ENCODE measurements at regions not wholly inside any gene's neighbourhood (a gene's known extent, or its start where the extent isn't known, plus 50 kb on each side); places are given as distances from the start of the nearest gene placed in this dataset.
"Not testable (repeated sequence)": the region's sequence is repeated elsewhere in the genome, so short reads cannot be mapped to it uniquely, and the experiment has no call there.

DNA sequence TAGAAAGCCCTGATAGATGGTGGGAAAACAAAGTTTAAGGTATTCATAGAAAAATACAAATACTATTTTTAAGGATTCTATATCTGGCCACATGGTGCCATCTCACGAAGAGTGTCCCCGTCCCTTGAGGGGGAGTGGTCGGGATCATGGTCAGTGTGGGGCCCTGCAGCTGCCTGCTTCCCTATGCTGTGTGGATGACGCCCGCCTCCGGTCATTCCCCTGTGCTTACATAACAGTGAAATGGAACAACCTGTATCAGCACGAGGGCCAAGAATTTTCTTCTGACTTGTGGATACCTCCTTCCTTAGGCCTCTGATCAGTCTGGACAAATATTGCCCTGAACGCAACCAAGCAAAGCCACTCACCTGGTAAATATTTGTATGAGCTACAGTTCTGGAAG lies 2724.1 kb upstream of the TPTE start:
- not testable (repeated sequence) for H3K27ac ChIP-seq, H3K36me3 ChIP-seq, H3K9me3 ChIP-seq, H3K4me3 ChIP-seq, H3K27me3 ChIP-seq, ATAC-seq, H3K4me1 ChIP-seq
- WGBS, 2 donors (ENCODE audit: low coverage in 1 of 2), result no CpG with 5 or more reads among the region's 8 CpGs

DNA sequence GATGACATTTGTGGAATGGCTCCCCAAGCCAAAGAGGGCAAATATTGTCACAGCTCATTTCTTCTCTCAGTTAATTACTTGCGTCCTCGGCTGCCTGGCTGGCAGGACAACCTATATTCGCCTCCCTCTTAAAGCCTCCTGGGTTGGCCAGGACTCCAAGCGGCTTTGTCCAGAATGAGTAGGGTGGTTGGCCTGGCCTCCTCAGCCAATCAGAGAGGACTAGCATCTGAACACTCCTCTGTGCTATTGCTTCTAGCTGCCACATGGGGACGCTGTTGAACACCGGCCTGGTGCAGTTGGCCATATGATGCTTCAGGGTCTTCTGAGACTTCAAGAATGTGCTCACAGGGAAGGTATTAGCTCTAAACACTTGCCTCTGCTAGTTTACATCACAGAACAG lies 2722.9 kb upstream of the TPTE start:
- no CpG with 5 or more reads among the region's 6 CpGs for WGBS, 2 donors (ENCODE audit: low coverage in 1 of 2)
- not testable (repeated sequence) for ATAC-seq, H3K9me3 ChIP-seq, H3K4me1 ChIP-seq, H3K27me3 ChIP-seq, H3K27ac ChIP-seq, H3K4me3 ChIP-seq, H3K36me3 ChIP-seq

GRCh38 chr21:7799697-7800096 lies 2721.7 kb upstream of the TPTE start:
- ATAC-seq, H3K4me3 ChIP-seq: not testable (repeated sequence)

GRCh38 chr21:7813475-7813874 lies 2707.9 kb upstream of the TPTE start:
- WGBS, 2 donors (ENCODE audit: low coverage in 1 of 2), result no CpG with 5 or more reads among the region's 4 CpGs
- ATAC-seq, H3K4me1 ChIP-seq, H3K27ac ChIP-seq, H3K36me3 ChIP-seq, H3K27me3 ChIP-seq, H3K4me3 ChIP-seq, H3K9me3 ChIP-seq: not testable (repeated sequence)

More at GRCh38 chr21:7799697-7800096, 2721.7 kb upstream of the TPTE start:
- not testable (repeated sequence) for H3K27ac ChIP-seq, H3K4me1 ChIP-seq, H3K27me3 ChIP-seq, H3K9me3 ChIP-seq, H3K36me3 ChIP-seq
- no CpG with 5 or more reads among the region's 5 CpGs for WGBS, 2 donors (ENCODE audit: low coverage in 1 of 2)

- not testable (repeated sequence) for H3K27me3 ChIP-seq, H3K4me1 ChIP-seq, H3K27ac ChIP-seq, H3K9me3 ChIP-seq, ATAC-seq, H3K36me3 ChIP-seq, H3K4me3 ChIP-seq
- WGBS, 2 donors (ENCODE audit: low coverage in 1 of 2), result no CpG with 5 or more reads among the region's 8 CpGs
Measured at GRCh38 chr21:7817013-7817412, 2704.4 kb upstream of the TPTE start.

DNA sequence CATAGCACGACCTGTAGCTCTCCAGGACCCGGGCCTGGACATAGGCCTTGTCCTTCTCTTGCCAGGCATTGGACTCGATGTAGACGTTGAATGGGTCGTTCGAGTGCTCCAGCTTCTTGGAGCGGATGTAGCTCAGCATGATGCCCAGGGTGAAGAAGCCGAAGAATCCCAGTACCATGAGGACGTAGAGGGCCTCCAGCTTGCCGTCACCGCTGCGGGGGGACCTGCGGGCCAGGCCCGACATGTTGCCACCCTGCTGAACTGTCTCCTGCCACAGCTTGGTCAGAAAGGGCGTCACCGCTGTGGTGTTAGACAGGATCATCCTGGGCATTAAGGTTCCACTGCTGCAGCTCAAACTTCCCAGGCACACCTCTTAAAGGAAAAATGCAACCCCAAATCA lies 2702.1 kb upstream of the TPTE start:
- H3K27me3 ChIP-seq, H3K4me1 ChIP-seq, ATAC-seq, H3K9me3 ChIP-seq, H3K36me3 ChIP-seq, H3K4me3 ChIP-seq, H3K27ac ChIP-seq: not testable (repeated sequence)
- WGBS, 2 donors (ENCODE audit: low coverage in 1 of 2), result no CpG with 5 or more reads among the region's 16 CpGs

GRCh38 chr21:7825627-7826026 lies 2695.8 kb upstream of the TPTE start:
- not testable (repeated sequence) for H3K27me3 ChIP-seq, H3K27ac ChIP-seq, H3K4me1 ChIP-seq, H3K4me3 ChIP-seq, ATAC-seq, H3K9me3 ChIP-seq, H3K36me3 ChIP-seq
- no CpG with 5 or more reads among the region's 10 CpGs for WGBS, 2 donors (ENCODE audit: low coverage in 1 of 2)

DNA sequence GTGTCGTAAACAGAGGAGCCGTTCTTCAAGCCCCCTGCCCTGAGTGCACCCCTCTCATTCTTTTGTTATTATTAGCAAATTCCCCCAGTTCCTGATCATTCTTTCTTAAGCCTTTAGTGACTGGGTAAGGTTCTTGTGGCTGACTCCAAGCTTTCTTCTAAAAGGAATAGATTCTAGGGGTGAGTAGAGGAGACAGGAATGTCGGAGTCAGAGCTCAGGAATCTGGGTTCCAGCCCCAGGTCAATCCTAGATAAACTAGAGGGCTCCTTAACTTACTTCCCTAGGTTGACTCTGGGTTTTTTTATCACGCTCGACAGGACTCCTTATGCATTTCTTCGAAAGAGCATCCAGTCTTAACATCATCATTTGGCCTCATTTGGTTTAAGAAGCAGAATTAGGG lies 2695.2 kb upstream of the TPTE start:
- H3K9me3 ChIP-seq, H3K36me3 ChIP-seq, H3K4me3 ChIP-seq, ATAC-seq, H3K27me3 ChIP-seq, H3K27ac ChIP-seq, H3K4me1 ChIP-seq: not testable (repeated sequence)
- WGBS, 2 donors (ENCODE audit: low coverage in 1 of 2), result no CpG with 5 or more reads among the region's 6 CpGs

DNA sequence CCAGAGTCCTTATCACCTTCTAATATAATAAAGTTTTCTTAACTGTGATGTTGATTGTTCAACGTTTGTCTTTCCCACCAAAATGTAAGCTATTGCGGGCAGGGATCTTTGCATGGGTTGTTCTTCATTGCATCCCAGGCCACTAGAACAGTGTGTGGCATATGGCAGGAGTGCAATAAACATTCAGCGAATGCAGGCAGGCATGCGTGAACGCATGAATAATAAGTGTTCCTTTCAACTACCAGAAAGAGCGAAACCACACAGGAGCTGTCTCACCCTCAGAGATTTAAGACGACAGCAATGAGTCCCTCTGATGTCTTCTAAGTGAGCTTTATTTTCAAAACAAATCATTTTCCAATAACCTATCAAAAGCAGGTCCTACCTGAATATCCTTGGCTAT lies 2693.1 kb upstream of the TPTE start:
- no CpG with 5 or more reads among the region's 7 CpGs for WGBS, 2 donors (ENCODE audit: low coverage in 1 of 2)
- not testable (repeated sequence) for ATAC-seq, H3K4me3 ChIP-seq

DNA sequence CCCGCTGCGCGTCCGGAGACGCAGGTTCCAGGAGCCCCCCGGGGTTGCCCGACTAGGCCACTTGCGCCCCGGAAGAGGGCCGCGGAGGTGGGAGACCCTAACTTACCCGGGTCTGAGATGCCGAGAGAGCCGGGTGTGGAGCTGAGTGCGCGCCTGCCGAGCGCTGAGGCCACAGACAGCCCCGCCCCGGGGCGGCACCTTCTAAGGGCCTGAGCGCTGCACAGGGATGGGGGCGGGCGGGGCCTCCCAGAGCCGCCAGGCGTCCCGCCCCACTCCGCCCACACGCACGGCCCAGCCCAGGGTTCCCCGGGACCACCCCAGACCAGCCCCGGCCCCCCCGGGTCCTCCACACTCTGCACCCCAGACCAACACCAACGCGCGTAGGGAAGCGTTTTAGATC lies 2692.0 kb upstream of the TPTE start:
- H3K27ac ChIP-seq, H3K9me3 ChIP-seq, H3K36me3 ChIP-seq, H3K27me3 ChIP-seq, H3K4me1 ChIP-seq, ATAC-seq, H3K4me3 ChIP-seq: not testable (repeated sequence)
- no CpG with 5 or more reads among the region's 37 CpGs for WGBS, 2 donors (ENCODE audit: low coverage in 1 of 2)

More for the DNA sequence above, 2693.1 kb upstream of the TPTE start:
- H3K36me3 ChIP-seq, H3K27me3 ChIP-seq, H3K4me1 ChIP-seq, H3K27ac ChIP-seq, H3K9me3 ChIP-seq: not testable (repeated sequence)

DNA sequence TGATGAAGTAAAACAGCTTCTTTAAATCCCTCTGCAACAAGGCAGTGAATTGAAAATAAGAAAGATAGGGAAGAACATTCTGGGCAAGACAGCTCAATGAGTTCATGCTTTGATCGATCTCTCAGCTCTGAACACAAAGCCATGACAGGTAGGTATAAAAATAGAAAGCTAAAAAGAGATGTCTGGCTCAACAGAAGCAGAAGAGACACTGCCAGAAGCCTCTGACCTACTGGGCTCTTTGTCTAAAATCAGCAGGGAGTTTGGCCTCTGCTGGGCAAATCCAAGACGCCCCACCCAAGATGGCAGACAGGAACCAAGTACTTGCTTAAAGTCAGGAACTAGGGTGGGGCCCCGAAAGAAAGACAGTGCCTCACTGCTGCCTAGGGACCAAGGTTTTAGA lies 2684.1 kb upstream of the TPTE start:
- H3K9me3 ChIP-seq, H3K36me3 ChIP-seq, H3K4me1 ChIP-seq, H3K27ac ChIP-seq, H3K27me3 ChIP-seq, H3K4me3 ChIP-seq, ATAC-seq: not testable (repeated sequence)
- WGBS, 2 donors (ENCODE audit: low coverage in 1 of 2), result no CpG with 5 or more reads among the region's 3 CpGs

- not testable (repeated sequence) for H3K27me3 ChIP-seq, ATAC-seq, H3K4me1 ChIP-seq, H3K36me3 ChIP-seq, H3K4me3 ChIP-seq, H3K27ac ChIP-seq, H3K9me3 ChIP-seq
- whole genome bisulfite sequencing, 2 donors (ENCODE audit: low coverage in 1 of 2), result no CpG with 5 or more reads among the region's 3 CpGs
Measured at GRCh38 chr21:7853426-7853825, 2668.0 kb upstream of the TPTE start.

DNA sequence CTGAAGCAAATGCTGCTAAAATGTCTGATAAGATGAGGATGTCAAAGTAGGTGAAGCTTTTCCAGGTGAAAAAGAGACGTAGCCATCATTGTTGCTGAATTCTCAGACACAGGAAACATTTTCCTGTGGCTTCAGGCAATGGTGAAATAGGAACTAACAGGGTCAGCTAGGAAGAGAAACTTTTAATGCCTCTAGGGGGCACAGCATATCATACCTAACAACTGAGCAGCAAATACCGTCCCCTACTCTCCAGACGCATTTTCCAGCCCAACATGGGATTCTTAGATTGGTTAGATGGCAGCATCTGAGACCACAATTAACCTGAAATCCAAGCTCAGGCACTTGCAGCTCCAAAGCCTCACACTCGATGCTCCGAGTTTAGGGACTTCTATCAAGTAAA lies 2667.5 kb upstream of the TPTE start:
- not testable (repeated sequence) for H3K4me1 ChIP-seq, H3K27me3 ChIP-seq, ATAC-seq, H3K9me3 ChIP-seq, H3K4me3 ChIP-seq, H3K27ac ChIP-seq, H3K36me3 ChIP-seq
- no CpG with 5 or more reads among the region's 5 CpGs for WGBS, 2 donors (ENCODE audit: low coverage in 1 of 2)
